Stimulated activated CD8-positive, alpha-beta memory T cell treated with anti-CD3 and anti-CD28 coated beads, Interleukin-12 subunit alpha, Interleukin-12 subunit beta, amount 100 ng/mL, for 4 hours (primary cell): ENCODE measurements at regions not wholly inside any gene's neighbourhood (a gene's known extent, or its start where the extent isn't known, plus 50 kb on each side); places are given as distances from the start of the nearest gene placed in this dataset.
"Not testable (repeated sequence)": the region's sequence is repeated elsewhere in the genome, so short reads cannot be mapped to it uniquely, and the experiment has no call there.

Source experiments
- DNase-seq: peaks from one replicate; pipeline ENCODE4 v3.0.0-alpha.2; 2020; ENCODE audit warnings: low read depth

DNA sequence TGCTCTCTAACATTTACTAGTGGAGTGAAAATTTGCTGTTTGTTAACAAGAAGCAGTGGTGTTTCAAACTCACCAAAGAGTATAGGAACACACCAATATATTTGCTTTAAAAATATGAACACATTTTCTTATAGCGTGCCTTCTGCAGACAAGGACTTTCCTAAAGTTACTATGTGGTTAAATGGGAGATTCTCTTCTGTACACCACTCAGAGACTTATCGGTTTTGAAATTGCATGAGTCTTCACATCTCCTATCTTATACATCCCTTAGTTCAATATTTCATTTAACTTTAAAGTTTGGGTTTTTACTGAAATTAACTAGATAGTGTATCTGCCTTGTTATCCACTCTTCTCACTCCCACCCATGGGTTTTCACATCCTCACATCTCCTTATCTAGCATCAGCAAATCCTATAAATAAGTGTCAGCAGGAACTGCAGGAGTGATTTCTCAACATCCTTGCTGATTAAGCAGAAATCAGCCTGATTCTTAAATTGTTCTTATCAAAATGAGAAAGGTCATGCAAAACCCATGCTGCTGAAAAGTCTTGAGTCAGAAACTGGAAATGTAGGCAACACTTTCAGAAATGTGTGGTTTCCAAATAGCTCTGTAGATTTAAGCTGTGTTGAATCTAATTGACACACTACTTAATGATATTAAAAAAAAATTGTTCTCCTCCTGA, 1075.6 kb upstream of the GJE1 start:
- no peak for DNase-seq

DNA sequence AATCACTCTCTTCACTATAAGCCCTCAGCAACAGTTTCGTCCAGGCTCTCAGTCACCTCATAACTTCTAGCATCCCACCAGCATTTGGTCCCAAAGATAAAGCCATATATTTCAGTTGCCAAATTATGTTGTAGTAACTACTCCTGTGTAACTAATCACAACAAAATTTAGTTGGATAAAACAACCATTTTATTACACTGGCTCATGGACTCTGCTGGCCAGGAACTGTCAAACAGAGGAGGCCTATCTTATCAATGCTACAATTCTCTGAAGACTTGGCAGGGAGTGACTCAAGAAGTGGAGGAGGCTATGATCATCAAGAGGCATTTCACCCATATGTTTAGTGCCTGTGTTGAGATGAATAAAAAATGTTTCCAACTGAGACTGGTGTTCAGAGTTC, 1082.3 kb upstream of the GJE1 start:
- DNase-seq = no peak

DNA sequence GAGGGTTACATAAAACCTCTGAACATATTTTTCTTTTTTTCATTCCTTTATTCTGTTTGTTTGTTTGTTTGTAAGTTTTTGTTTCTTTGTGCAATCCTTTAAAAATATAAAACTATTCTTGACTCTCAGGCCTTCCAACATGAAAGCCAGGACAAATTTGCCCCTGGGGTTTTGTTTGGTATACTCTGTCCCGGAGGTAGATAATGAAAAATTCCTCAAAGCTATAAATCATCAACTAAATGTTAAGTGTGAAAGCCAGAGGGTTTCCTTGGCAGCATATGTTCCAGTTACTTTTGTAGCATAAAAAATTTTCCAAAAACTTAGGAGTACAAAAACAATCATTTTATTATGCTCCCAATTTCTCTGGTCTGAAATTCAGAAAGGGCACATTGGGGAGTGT, 1084.3 kb upstream of the GJE1 start:
- no peak for DNase-seq

DNA sequence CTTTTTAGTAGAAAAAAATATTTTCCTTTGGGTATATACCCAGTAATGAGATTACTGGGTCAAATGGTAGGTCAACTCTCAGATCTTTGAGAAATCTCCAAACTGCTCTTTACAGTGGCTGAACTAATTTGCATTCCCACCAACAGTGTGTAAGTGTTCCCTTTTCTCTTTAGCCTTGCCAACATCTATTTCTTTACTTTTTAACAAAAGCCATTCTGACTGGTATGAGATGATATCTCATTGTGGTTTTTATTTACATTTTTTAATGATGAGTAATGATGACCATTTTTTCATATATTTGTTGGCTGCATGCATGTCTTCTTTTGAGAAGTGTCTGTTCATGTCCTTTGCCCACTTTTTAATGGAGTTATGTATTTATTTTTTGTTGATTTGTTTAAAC, 1086.2 kb upstream of the GJE1 start:
- DNase-seq = not testable (repeated sequence)

DNA sequence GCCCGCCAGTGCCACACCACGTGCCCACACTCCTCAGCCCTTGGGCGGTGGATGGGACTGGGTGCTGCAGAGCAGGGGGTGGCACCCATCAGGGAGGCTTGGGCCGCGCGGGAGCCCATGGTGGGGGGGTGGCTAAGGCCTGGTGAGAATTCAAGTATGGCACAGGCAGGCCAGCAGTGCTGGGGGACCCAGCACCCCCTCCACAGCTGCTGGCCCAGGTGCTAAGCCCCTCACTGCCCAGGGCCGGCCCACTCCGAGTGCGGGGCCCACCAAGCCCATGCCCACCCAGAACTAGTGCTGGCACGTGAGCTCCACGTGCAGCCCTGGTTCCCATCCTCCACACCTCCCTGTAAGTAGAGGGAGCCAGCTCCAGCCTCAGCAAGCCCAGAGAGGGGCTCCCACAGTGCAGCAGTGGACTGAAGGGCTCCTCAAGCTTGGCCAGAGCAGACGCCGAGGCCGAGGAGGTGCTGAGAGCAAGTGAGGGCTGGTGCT, 1091.1 kb upstream of the GJE1 start:
- no peak for DNase-seq

DNA sequence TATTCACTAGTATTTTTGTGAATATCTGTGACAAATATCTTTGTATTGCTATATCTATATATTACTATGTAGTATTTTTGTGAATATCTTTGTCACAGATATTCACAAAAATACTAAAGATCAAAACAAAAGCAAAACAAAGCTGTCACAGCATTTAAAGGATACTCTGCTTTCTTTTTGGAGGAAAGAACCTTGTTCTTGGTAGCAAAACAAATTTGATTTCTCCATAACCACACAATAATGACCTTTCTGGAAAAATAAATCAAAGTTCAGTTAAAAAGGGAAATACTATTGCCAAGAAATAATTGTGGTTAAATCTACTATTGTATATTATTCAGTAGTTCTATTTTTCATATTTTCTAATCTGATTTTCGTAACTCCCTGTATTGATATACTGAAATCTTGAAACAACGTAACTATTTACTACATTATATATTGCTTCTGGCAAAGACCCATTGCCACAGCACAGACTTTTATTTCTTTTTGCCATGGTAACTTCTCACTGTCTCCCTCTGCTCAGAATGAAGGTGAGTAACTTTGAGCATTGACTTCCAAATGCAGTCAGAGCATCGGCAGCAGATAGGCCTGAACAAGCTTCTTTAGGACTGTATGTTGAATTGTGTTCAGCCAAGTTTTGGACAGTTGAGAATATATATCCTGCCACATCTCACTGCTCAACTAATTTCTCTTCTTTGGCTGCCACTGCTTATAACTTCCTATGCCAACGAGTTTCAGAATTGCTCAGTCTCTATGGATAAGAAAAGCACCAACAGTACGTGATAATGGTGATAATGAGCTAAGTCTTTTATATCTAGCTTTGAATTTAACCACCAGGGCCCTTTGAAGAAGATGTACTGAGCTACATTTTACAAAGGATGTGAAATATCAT, 1097.2 kb upstream of the GJE1 start:
- DNase-seq = no peak

DNA sequence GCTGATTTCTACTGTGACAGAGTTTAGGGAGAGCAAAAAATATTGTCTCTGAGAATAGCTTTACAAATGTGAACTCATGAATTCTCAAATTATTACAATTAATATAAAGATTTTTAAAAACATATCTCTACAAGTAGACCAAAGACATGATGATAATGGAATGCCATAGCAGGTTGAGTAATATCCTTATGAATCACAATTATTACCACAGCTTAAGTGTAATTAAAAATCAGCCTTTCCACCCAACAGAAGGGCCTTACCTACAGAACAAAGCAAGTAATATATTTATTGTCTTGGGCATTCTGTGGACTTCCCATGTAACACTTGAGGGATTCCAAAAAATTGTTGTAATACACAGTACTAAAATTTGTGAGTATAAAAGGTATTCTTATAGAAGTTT, 1099.6 kb upstream of the GJE1 start:
- DNase-seq = no peak

DNA sequence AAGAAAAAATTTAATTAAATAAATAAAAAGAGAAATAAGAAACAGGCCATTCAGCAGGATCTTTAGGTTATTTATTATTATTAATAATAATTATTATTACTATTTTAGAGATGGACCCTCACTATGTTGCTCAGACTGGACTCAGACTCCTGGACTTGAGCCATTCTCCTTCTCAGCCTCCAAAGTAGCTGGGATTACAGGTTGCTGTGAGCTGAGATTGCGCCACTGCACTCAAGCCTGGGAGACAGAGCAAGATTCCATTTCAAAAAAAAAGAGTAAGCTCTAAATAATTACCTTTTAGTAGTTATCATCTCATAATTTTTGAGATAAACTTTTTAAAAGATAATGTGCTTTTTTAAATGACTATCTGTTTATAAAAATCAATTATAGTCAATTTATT, 1102.8 kb upstream of the GJE1 start:
- DNase-seq = no peak

DNA sequence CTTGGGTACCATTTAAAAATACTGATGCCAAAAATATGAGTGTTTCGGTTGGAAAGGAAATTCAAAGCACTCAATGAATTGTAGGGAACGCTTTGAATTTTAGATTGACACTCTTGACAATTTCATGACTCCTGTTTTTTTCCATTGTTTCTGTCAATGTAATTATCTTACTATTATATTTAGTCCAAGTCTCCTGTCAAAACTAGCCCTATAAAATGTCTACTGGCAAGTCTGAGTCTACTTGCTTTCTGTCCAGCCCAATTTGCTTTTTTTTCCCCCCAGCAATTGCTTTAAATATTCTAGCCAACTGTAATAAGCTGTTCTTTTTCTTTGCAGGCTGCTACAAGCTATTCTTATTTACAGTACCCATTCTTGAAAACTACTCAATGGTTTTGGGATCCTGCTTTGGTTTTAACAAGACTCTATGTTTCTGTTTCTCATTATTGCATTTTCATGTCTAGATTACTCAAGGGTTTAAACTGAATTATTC, 1103.9 kb upstream of the GJE1 start:
- DNase-seq = no peak

DNA sequence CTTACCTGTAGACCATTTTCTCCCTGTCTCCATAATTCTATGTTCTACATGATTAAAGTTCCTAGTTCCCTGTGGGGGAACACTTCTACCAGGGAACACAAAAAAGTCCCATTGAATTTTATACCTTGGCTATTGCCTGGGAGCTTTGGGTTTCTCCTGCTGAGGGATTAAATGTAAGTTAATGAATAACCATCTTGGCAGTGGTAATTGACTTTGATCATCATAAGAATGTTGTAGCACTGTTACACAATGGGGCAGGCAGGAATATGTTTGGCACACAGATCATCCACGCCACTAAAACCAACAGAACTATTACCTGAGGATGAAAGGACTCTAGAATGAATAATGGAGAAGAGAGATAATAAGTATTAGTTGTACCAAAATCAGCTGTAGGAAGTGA, 1106.2 kb upstream of the GJE1 start:
- DNase-seq = no peak

DNA sequence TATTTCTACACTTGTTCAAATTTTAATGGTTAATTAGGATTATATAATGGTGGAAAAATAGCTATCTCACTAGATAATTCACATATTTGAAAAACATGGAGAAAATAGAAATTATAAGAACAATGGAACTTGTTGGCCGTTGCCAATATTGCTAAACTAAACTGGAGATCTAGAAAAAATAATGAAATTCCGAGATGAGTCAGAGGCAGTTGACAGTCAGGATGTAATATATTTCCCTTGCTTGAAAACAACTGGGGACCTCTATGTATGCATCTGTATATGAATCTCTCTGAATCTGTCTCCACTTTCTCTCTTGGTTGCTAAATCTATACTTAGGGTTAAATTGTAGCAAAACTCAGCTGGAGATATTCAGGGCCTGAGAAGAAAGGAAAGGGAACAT, 1108.2 kb upstream of the GJE1 start:
- no peak for DNase-seq

DNA sequence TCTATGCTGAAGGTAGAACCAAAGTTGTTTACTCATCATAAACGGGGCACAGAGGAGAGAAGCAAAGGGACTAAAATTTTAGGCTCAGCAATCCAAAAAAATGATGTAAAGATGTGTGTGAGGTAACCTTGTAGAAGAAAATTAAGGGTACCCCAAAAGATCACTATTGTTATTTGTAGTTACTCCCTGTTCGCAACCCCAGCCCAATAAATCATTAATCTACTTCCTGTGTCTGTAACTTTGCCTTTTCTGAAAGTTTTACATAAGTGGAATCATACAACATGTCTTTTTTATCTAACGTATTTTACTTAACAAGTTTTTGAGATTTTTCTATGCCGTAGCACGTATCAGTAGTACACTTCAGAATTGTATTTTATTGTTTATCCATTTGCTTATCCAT, 1114.8 kb upstream of the GJE1 start:
- no peak for DNase-seq

DNA sequence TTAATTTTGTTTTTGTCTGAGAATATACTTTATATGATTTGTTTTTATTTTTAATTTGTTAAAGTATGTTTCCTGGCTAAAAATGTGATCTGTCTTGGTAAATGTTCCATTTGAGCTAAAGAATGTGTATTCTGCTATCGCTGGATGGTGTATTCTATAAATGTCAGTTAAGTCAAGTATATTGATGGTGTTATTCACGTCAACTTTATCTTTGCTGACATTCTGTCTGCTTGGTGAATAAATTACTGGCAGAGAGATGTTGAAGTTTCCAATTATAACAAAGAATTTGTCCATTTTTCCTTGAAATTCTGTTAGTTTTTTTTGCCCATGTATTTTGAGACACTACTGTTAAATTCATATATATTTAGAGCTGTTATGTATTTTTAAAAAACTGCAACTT, 1131.8 kb upstream of the GJE1 start:
- no peak for DNase-seq

DNA sequence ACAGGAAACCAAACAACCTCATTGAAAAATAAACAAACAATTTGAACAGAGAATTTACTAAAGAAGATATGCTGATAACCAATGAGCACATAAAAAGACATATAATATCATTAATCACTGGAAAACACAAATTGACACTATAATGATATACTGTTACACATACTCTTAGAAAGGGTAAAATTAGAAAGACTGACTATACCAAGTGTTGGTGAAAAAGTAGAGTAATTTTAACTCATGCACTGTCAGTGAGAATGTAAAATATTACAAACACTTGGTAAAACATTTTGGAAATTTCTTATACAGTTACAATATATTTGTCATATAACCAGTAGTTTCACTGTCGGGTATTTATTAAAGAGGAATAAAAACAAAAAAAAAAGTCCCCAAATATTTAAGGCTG, 1139.2 kb upstream of the GJE1 start:
- DNase-seq = no peak

DNA sequence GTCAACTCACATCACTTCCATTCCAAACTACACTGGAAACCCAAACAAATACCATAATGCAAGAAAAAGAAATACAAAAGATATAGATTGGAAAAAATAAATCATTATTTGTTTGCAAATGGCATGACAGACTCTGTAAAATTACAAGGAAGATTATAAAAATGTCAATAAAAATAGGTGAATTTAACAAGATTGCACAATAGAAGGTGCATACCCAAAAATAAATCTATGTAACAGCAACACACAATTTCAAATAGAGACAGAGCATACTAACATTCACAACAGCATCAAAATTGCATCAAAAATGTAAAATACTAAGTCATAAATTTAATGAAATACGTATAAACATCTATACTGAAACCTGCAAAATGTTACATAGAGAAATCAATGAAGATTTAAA, 1140.0 kb upstream of the GJE1 start:
- DNase-seq = no peak

DNA sequence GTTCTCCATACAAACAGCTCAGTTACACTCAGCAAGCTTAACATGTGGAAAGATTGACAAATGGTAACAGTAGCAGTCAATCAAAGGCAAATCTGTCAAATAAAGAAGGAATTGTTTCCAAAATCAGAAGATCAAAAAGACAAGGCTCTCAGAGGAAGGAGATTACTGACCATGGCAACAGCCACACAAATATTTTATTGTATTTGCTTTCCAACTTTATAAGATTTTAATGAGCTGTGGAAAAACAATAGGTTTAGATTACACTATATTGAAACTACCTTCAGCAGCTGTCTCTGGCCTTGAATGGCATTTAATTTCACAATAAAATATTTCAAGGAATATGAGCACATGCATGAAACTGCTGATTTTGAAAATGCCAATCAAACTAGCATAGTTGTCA, 1143.9 kb upstream of the GJE1 start:
- no peak for DNase-seq

DNA sequence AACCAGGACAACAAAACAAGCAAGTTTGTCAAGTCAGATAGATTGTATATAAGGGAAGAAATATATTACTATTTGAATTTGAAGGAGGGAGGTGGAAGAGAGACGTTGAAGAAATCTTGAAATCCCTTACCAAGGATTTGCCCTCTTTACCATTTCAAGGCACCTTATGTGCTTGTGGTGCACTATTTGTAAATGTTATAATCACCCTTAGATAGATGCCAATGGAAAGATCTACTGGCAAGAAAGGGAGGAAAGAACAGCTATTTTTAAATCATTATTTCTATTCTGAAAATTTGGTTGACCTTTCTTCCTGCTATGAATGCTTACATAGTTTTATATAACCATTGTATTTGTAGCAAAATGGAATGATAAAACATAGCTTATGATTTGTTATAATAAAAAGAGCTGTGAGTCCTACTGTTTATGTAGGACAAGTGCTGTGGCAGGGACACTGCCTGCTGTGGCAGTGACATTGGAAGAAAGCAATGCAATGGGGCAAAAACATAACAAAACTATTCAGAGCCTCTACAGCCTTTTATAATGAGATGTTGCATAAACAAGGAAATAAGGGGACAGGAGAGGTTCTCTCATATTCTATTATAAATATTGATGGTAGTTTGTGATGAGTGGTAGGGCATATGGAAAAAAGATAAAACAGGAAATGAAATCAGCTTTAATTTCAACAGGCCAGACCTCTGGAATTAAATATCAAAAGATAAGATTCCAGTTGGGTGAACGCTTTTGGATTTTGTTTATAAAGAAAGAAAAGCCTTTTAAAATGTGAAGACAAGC, 1145.2 kb upstream of the GJE1 start:
- DNase-seq = no peak

DNA sequence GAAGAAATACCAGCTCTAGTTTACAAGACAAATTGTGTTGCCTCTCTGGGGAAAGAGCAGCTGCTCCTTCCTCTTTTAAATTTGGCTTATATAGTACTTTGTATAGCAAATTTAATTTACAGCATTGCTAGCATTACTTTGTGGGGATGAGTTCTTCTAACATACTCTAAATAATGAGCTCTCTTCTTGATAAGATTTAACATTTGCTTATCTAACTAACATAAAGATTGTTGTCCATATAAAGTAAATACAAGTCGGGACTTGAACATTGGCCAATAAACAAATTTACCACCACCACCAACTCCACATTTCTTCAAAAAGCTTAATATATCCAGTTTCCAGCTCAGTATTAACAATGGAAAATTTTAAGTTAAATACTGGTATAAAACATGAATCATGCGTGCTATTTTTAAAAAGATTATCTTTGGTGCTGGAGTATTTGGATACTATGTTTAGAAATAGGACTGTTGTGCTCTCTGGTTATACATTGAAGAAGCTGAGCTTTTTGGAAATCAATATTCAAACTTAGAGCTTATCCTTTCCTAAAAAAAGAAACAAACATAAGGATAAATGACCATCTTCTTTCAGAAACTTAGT, 1146.9 kb upstream of the GJE1 start:
- no peak for DNase-seq

DNA sequence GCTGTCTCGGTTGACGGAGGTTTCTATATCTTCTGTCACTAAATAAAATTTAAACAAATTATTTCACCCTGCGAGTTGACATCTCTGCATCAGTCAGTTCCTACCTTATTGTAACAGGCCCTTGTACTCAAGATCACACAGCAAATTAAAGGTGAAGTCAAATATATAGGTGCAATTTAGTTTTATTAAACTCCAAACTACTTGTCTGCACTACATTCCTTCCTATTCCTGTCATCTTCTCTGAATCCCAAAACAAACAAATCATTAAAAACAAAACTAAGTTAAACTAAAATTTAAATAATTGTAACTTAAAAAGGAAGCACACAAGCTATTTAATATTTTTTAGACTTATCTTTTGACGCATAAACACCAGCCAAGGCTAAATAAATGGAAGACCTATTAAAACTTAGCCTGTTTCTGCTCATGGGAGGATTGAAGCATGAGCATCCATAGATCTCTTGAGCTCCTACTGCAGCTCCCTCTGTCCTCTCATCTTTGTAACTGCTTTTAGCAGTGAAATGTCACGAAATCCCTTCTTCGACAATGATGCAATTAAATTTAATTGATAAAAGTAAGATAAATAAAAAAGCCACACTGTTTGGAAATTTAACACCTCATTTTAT, 1152.3 kb upstream of the GJE1 start:
- no peak for DNase-seq

DNA sequence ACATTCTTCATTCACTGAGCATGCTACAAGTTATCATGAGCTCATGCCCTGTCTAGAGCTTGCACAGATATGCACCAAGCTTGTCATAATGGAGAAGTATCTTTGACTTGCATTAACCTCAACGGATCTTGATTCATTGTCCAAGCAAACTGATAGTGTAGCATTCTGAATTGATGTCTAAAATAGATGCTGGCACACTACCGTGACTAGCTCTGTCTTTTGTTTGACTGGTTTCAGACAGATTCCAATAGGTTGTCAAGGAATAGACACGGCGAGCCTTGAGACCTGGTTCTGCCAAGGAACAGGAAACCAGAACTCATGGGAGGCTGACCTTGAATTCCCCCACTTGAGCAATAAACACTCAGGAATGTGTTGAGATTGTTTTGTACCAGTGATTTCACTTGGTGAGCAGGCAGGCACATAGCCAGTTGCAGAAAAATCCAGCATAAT, 1153.1 kb upstream of the GJE1 start:
- no peak for DNase-seq

DNA sequence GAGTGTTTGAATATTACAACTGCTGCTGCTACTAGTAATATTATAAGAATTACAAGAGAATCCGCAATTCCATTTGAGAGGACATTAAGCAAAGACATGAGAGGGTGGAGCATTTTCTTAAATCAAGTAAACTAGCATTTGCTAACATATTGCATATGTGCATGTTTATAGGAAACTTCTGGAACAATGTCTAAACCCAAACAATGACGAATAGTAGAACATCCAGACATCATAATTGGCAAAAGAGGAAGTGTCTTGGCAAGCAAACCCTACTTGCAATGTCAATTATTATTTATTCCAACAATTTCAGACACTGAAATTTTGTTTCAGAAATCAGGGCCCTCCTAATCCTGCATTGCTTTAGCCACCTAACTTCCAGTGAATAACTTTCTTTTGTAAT, 1155.3 kb upstream of the GJE1 start:
- DNase-seq = no peak

DNA sequence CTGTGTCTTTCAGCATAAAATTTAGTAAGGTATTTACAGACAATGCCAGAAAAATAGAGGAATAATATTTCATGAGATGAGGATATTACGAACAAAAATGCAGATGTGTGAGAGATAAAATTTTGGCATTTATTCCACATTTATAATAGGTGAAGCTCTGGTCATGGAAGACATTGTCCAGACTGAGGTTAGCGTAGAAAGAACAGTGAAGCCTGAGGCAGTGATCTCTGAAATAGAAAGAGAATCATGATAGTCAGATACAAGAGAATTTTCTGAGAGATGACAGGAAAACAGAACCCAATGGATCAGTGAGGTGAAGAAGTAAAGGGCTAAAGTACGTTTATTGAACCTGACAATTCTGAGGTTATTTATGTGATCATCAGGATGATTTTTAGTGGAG, 1155.9 kb upstream of the GJE1 start:
- DNase-seq = no peak
